Sigmoid colon (tissue), 3 donors: ENCODE measurements at regions not wholly inside any gene's neighbourhood (a gene's known extent, or its start where the extent isn't known, plus 50 kb on each side); places are given as distances from the start of the nearest gene placed in this dataset.

ENCODE experiments used
- CTCF ChIP-seq, 4 experiments: fragments of 450-650 bp in 3 of 4; fragments of 200-600 bp in 1 of 4; IDR thresholded peaks; one replicate each; pipeline ENCODE4 v1.5.1; 2016 to 2019; ENCODE audit warnings: antibody characterized with exemption in 4 of 4, mild to moderate bottlenecking in 3 of 4, moderate library complexity in 2 of 4
- POLR2A ChIP-seq, 2 donors: fragments of 450-650 bp; IDR thresholded peaks; one replicate each; pipeline ENCODE4 v1.6.1; 2016; ENCODE audit warnings: antibody characterized with exemption in 2 of 2, mild to moderate bottlenecking in 2 of 2, moderate library complexity in 2 of 2

- TF ChIP-seq CTCF (IDR thresholded peaks at IDR 0.05) (no peak), POLR2A (IDR thresholded peaks at IDR 0.05) (no peak)
Measured at GRCh38 chr13:97567510-97568243, 133.7 kb downstream of the RAP2A start.
